GM18951 (cell line): ENCODE measurements at regions not wholly inside any gene's neighbourhood (a gene's known extent, or its start where the extent isn't known, plus 50 kb on each side); places are given as distances from the start of the nearest gene placed in this dataset.
"Not testable (repeated sequence)": the region's sequence is repeated elsewhere in the genome, so short reads cannot be mapped to it uniquely, and the experiment has no call there.

Source experiments
- POLR2A ChIP-seq: IDR thresholded peaks from 4 replicates; pipeline ENCODE4 v1.6.1; 2011; ENCODE audit warnings: mild to moderate bottlenecking; ENCODE audit not compliant: insufficient read length, insufficient read depth; ENCODE audit errors: extremely low read depth
- in situ Hi-C: fragments of 300-500 bp; cut with MboI; formaldehyde crosslinking; loops from one replicate; pipeline ENCODE4 v1.12.0; 2022; ENCODE audit warnings: low sequenced_read_pairs, mixed read lengths, inconsistent platforms; ENCODE audit not compliant: unreplicated experiment

DNA sequence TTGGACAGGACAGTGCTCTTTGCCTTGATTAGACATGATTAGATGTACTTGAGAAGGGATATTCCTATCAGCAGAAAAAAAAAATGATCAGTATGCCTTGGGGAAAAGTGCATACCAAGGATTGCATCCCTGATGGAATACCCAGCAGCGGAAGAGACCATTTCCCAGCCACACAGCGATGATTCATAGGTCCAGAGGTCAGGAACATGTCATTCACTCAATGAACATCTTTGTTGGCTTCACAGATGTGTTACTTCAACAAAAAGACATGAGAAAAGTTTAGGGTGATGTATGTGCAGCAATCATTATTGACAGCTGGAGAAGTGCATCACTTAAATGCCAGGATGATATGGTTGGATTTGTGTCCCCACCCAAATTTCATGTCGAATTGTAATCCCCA lies 293.5 kb downstream of the ZNF674 start:
- in situ Hi-C loops = no loop called here
- TF ChIP-seq POLR2A = no peak

- TF ChIP-seq POLR2A = no peak
- in situ Hi-C loops = no loop called here
Measured at GRCh38 chrX:46250151-46250550, 295.1 kb downstream of the ZNF674 start.

DNA sequence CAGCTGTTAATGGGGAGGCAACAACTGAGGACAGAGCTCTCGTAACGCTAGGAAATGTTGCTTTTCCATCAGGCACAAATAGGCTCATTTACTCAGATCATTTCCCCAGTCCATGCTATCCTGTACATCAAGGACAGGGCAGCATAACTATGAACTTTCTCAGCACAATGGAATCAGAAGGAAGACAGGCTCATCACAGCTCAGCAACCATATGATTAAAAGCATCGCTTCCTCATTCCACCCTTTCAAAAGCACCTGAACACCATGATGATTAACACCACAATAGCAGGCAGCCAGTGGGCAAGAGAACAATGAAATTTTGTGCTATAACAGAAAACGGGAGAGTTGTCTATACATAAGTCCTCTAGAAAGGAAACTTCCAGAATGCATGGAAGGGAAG lies 297.8 kb downstream of the ZNF674 start:
- in situ Hi-C loops = no loop called here
- no peak for TF ChIP-seq POLR2A

GRCh38 chrX:46244451-46244850 lies 300.8 kb downstream of the ZNF674 start:
- in situ Hi-C loops = no loop called here

GRCh38 chrX:46236411-46236810 lies 308.8 kb downstream of the ZNF674 start:
- in situ Hi-C loops = no loop called here
- no peak for TF ChIP-seq POLR2A

More at GRCh38 chrX:46244451-46244850, 300.8 kb downstream of the ZNF674 start:
- TF ChIP-seq POLR2A = no peak

DNA sequence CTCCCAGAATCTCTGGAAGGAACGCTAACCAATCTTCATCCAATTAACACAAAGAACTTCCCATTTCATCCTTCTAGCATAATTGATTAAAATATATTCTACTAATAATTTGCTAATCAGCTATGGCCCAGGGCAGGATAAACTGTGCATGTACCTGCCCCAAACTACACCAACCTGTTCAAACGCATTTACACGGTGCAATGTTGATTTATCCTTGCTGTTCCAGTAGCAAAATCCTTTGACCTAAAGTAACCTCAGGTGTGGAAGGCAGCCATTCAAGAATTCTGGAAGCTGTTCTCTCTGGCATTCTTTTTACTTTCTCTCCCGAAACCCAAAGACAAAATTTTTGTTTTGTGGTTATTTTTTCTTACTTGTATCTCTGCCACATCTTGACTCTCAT lies 309.4 kb downstream of the ZNF674 start:
- no peak for TF ChIP-seq POLR2A
- in situ Hi-C loops = no loop called here

DNA sequence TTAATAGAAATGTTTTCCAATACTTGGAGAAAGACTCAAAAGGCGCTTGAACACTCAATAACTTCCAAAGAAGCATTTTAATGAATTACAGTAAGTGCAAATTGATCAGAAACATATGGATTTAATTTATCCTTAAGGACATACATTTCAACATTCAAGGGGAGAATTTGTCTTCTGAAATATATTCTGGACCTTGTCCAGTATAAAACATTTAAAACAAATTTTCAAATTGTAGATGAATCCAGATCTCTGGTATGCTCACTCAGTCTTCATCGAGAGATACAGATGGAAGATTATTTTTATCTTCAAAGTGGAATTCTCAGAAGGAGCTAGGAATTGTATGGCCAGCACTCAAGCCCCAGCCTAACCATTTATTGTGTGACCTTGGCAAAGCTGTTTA lies 310.4 kb downstream of the ZNF674 start:
- TF ChIP-seq POLR2A = no peak
- in situ Hi-C loops = no loop called here

- TF ChIP-seq POLR2A = no peak
- in situ Hi-C loops = no loop called here
Measured at GRCh38 chrX:46228389-46228788, 316.8 kb downstream of the ZNF674 start.

DNA sequence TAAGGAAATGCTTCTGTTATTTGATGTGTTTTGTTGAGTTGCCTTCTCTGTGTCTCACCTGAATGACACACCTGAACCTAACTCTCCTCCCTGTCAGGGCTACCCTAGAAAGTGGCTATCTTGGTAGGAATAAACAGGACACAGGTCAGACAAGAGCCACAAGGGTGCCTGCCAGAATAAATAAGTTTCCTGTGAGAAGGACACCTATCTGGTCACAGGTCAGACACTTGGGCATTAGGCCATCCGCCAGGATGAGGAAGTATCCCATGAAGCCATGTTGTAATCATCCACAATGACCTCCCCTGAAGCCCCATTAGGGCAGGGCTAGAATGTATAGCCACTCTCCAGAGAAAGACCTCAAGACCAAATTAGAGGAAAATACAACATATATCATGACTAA lies 318.8 kb downstream of the ZNF674 start:
- in situ Hi-C loops = no loop called here
- no peak for TF ChIP-seq POLR2A

GRCh38 chrX:46223499-46223898 lies 321.7 kb downstream of the ZNF674 start:
- in situ Hi-C loops = not testable (repeated sequence)

DNA sequence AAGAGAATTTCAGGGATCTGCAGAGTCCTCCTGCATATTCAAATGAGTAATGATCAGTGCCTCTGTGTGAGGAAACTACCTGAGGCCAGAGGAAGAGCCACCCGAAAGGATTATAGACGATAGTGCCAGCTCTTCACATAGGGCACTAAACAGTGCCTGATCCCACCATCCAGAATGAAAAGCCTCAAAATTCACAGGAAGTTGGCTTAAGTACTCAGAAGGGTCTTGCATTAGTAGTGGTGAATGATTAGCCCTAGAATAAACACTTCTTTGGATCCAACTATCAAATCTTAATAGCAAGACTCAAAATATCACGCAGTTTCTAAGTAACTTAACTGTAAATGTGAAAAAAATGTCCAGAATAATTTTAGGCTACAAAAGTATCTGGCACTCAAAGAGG lies 324.4 kb downstream of the ZNF674 start:
- TF ChIP-seq POLR2A = no peak
- in situ Hi-C loops = no loop called here

DNA sequence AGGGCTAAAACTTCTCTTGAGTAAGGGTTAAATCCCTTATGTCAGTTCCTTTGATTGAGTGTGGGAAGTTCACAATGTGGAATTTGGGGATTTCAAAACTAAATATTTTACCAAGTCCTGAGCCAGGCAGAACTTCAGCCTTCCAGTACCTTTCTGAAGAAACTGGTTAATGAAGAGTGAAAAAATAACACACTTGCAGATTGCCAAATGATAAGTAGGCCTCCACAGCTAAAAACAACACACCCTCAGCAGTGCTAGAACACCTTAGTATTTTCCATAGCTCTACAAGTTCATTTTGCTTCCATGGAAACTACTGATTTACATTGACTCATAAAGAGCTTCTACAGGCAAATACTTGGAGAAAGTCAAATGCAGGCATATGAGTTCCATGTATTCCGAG lies 326.8 kb downstream of the ZNF674 start:
- in situ Hi-C loops = no loop called here
- no peak for TF ChIP-seq POLR2A

- TF ChIP-seq POLR2A = no peak
- in situ Hi-C loops = no loop called here
Measured at GRCh38 chrX:46216406-46216805, 328.8 kb downstream of the ZNF674 start.

GRCh38 chrX:46211079-46211478 lies 334.1 kb downstream of the ZNF674 start:
- TF ChIP-seq POLR2A = no peak
- in situ Hi-C loops = no loop called here

DNA sequence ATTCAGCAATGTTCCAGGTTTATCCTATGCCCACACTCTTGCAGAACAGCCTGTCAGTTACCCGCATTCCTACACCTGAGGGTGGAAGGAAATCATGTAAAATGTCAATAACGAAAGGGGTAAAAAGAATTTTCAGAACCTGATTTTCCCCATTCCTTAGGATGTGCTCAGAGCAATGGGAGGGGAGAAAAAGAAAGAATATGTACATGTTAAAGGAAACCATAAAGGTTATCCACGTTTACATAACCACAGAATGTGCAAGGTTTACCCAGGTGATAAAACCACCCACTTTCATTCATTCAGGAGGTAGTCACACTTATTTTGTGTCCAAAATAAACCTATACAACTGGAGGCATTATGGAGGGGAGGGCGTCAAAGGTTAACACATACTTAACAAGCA lies 335.5 kb downstream of the ZNF674 start:
- no peak for TF ChIP-seq POLR2A
- in situ Hi-C loops = no loop called here

- in situ Hi-C loops = no loop called here
- TF ChIP-seq POLR2A = no peak
Measured at GRCh38 chrX:46209037-46209436, 336.2 kb downstream of the ZNF674 start.

DNA sequence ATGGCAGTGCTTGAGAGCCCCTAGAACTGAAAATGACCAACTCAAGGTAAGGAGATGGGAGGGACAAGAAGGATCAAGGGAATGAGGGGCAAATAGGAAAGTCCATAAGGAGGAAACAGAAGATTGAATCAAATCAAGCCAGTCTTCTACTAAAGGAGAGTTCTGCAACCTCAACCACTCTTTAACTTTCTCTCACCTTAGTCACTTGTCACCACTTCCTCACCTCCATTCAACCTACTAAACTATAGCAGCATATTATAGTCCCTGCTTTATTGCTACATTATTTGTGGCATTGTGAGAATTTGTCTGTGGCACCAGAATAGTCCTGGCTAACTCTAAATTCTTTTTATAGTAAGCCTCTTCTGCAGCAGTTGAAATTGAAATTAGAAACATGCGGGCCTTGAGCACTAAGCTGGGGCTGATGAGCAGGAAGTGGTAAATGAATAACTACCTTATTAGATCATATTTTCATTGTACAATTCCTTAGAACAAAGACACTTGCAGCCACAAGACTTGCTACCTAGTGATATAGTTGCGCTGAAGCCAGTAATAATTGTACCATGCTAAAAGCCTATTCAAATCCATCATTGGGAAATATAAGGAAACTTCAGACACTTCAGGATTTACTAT lies 336.9 kb downstream of the ZNF674 start:
- TF ChIP-seq POLR2A = no peak
- in situ Hi-C loops = no loop called here
